NCI-H748 (cell line): ENCODE measurements at regions not wholly inside any gene's neighbourhood (a gene's known extent, or its start where the extent isn't known, plus 50 kb on each side); places are given as distances from the start of the nearest gene placed in this dataset.
"Not testable (repeated sequence)": the region's sequence is repeated elsewhere in the genome, so short reads cannot be mapped to it uniquely, and the experiment has no call there.

Experiments used
- DNase-seq: peaks from one replicate; lab custom pipeline; 2025; ENCODE audit not compliant: unreplicated experiment; lab: John Stamatoyannopoulos, UW

- DNase-seq, result no peak
These were observed 57.1 kb downstream of the GRIN2B start for GRCh38 chr12:13924286-13924685.

- DNase-seq, result no peak
These were observed 62.5 kb downstream of the GRIN2B start for GRCh38 chr12:13918897-13919296.

GRCh38 chr12:13915096-13915495 lies 66.3 kb downstream of the GRIN2B start:
- no peak for DNase-seq

GRCh38 chr12:13913371-13913770 lies 68.0 kb downstream of the GRIN2B start:
- no peak for DNase-seq

- DNase-seq, result no peak
These were observed 69.4 kb downstream of the GRIN2B start for GRCh38 chr12:13911756-13912554.

- peak; percentile 3 for DNase-seq
These were observed 75.6 kb downstream of the GRIN2B start for GRCh38 chr12:13905794-13906193.

- no peak for DNase-seq
These were observed 80.7 kb downstream of the GRIN2B start for GRCh38 chr12:13900718-13901117.

- DNase-seq, result not testable (repeated sequence)
These were observed 83.0 kb downstream of the GRIN2B start for GRCh38 chr12:13898387-13898786.

GRCh38 chr12:13897811-13898210 lies 83.6 kb downstream of the GRIN2B start:
- DNase-seq, result no peak

- no peak for DNase-seq
These were observed 85.3 kb downstream of the GRIN2B start for GRCh38 chr12:13896063-13896626.

- no peak for DNase-seq
These were observed 89.5 kb downstream of the GRIN2B start for GRCh38 chr12:13891902-13892301.

GRCh38 chr12:13890943-13891342 lies 90.5 kb downstream of the GRIN2B start:
- no peak for DNase-seq

- no peak for DNase-seq
These were observed 93.5 kb downstream of the GRIN2B start for GRCh38 chr12:13887779-13888388.

GRCh38 chr12:13882176-13882575 lies 99.2 kb downstream of the GRIN2B start:
- no peak for DNase-seq

- no peak for DNase-seq
These were observed 100.8 kb downstream of the GRIN2B start for GRCh38 chr12:13880613-13881012.

GRCh38 chr12:13875744-13876143 lies 105.7 kb downstream of the GRIN2B start:
- DNase-seq, result peak; percentile 2

- no peak for DNase-seq
These were observed 111.1 kb downstream of the GRIN2B start for GRCh38 chr12:13870255-13870654.

- DNase-seq, result peak; percentile 64
These were observed 117.2 kb downstream of the GRIN2B start for GRCh38 chr12:13864081-13864673.

GRCh38 chr12:13857750-13858149 lies 123.7 kb downstream of the GRIN2B start:
- DNase-seq, result no peak

GRCh38 chr12:13853471-13853870 lies 127.9 kb downstream of the GRIN2B start:
- no peak for DNase-seq

- peak; percentile 87 for DNase-seq
These were observed 129.6 kb downstream of the GRIN2B start for GRCh38 chr12:13851828-13852227.

- DNase-seq, result no peak
These were observed 131.9 kb downstream of the GRIN2B start for GRCh38 chr12:13849456-13849855.
